NB4 (cell line): ENCODE measurements at regions not wholly inside any gene's neighbourhood (a gene's known extent, or its start where the extent isn't known, plus 50 kb on each side); places are given as distances from the start of the nearest gene placed in this dataset.

ENCODE experiments used
- DNase-seq: peaks from one replicate; pipeline ENCODE4 v3.0.0; 2010; ENCODE audit warnings: low read depth
- H3K4me3 ChIP-seq: one replicate; pipeline ENCODE4 v1.5.1; 2011; ENCODE audit warnings: mild to moderate bottlenecking, low read depth, low read length, moderate library complexity
- MYC ChIP-seq: IDR thresholded peaks from 2 replicates; pipeline ENCODE4 v1.6.1; 2011; ENCODE audit warnings: low read depth, low read length
- POLR2A ChIP-seq: IDR thresholded peaks from 2 replicates; pipeline ENCODE4 v1.6.1; 2011; ENCODE audit warnings: mild to moderate bottlenecking; ENCODE audit not compliant: insufficient read length; ENCODE audit errors: extremely low read depth
- TF ChIP-seq, protein P1 (sequence below): IDR thresholded peaks from one replicate; pipeline ENCODE4 v1.5.1; 2012; ENCODE audit warnings: low read depth, low read length
- TF ChIP-seq, protein P2 (sequence below): IDR thresholded peaks from 2 replicates; pipeline ENCODE4 v1.6.1; 2011; ENCODE audit warnings: low read depth, low read length

DNA sequence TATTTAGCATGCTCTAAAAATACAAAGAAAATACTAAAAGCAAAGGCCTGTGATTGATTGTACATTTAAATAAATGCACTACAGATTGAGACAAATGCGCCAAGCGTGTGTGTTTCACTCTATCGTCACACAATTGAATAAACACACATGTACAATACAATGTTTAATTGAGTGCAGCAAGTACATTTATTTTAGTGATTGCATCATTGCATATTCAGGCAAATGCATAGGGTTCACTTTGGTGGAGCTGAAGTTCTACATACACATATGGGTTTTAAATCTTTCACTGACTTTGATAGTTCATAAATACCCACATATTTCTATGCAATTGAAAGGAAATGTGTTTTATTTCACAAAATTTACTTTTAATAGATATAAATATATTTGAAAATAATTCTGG is 750.6 kb upstream of the MMS22L start:
- no peak overlapping the region for H3K4me3 ChIP-seq
- no peak for TF ChIP-seq MYC
- TF ChIP-seq, protein P1, sequence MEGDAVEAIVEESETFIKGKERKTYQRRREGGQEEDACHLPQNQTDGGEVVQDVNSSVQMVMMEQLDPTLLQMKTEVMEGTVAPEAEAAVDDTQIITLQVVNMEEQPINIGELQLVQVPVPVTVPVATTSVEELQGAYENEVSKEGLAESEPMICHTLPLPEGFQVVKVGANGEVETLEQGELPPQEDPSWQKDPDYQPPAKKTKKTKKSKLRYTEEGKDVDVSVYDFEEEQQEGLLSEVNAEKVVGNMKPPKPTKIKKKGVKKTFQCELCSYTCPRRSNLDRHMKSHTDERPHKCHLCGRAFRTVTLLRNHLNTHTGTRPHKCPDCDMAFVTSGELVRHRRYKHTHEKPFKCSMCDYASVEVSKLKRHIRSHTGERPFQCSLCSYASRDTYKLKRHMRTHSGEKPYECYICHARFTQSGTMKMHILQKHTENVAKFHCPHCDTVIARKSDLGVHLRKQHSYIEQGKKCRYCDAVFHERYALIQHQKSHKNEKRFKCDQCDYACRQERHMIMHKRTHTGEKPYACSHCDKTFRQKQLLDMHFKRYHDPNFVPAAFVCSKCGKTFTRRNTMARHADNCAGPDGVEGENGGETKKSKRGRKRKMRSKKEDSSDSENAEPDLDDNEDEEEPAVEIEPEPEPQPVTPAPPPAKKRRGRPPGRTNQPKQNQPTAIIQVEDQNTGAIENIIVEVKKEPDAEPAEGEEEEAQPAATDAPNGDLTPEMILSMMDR, result no peak
- TF ChIP-seq POLR2A, result no peak
- TF ChIP-seq, protein P2, sequence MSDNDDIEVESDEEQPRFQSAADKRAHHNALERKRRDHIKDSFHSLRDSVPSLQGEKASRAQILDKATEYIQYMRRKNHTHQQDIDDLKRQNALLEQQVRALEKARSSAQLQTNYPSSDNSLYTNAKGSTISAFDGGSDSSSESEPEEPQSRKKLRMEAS, result no peak
- no peak for DNase-seq

DNA sequence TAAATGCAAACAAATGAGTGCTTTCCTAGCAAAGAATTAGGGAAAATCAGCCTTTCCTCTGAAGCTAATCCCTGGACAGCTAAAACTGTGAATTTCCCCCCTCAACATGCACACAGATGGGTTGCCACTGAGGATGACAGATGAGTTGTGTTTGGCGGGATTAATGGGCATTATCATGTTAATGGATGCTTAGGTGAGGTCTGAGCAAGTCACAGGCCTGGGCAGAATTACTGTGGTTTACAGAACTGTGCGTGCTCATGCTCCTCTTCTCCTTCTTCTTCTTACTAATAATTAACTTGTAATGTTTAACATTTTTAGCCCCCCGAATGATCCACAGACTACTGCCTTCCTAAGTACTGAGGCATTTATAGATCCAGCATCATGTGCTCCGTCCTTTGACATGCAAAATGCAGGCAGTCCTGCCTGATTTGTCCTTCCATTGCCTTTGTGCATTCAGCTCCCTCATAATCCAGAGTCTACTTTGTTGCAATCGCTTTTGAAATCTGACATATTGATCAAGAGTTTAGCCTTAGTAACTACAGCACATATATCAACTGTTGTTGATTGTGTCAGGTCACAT is 753.4 kb upstream of the MMS22L start:
- no peak for DNase-seq
- TF ChIP-seq MYC (no peak), POLR2A (no peak)
- TF ChIP-seq, protein P1, result no peak
- TF ChIP-seq, protein P2, result no peak
- H3K4me3 ChIP-seq, result no peak overlapping the region

DNA sequence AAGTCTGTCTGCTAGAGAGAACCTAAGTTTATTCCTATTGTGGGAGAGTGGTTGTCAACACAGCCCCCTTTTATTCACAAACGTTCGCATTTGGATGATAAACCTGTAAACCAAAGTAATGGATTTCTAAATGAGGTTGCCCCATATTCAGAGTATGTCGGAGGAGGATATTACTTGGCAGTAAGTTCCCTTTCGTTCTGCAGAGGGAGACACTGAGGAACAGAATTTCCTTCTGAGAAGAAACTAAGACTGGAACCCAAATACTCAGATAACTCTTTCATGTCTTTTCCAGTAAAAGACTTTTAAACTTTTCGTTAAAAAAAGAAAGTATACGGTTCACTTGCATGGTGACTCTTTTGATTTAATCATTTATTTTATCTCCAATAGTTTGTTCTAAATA is 754.6 kb upstream of the MMS22L start:
- no peak for DNase-seq
- TF ChIP-seq, protein P2, result no peak
- no peak for TF ChIP-seq POLR2A
- TF ChIP-seq, protein P1, result peak; percentile 5
- no peak for TF ChIP-seq MYC
- H3K4me3 ChIP-seq, result no peak overlapping the region

DNA sequence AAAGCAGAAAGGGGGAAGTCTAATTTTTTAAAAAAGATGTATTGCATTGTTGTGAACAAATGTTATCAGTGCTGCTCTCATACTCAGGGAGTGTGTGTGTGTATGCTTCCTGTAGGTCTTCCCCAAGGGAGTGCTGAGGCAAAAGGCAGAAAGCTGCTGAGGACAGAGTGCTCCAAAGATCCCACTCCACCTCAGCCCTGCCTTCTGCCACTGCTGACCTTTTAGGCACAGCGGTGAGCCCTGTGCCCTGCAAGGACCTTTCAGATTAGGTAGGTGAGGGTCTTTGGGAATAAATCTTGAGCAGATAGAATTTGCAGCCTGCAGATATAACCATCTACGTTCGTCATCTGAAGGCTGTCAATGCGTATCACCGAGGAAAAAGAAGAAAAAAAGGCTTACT is 756.4 kb upstream of the MMS22L start:
- DNase-seq, result no peak
- no peak overlapping the region for H3K4me3 ChIP-seq
- TF ChIP-seq, protein P2, result no peak
- TF ChIP-seq, protein P1, result no peak
- no peak for TF ChIP-seq MYC
- no peak for TF ChIP-seq POLR2A

DNA sequence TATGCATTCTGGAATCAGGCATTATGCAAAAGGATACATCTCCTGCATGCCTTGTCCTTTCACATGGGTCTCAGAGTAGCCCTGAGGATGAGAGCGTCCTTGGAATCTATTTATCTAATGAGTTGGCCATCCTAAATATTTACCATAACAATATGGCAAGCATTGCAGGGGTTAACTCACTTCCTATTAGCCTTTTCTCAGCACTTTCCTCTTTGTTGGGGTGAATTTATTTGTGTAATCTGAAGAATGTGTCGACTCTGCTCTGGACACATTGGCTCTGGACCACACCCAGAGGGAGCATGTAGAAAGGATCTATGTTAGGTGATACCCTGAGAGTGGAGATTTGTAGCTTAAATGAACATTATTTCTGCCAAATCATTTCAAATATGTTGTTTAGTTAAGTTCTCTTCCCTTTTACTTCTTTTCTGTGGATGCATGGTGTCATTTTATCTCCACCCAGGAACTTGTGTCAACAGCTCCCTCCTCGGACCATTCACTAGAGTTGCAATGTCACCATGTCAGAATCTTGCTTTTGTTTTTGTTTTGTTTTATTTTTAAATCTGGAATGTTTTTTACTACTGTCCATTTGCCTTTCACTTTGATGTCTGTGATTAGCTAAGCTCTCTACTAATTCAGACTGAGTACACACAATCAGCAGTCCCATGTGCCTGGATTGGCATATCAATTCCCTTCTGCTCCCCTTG is 757.0 kb upstream of the MMS22L start:
- no peak for TF ChIP-seq POLR2A
- peak; percentile 11 for DNase-seq
- H3K4me3 ChIP-seq, result no peak overlapping the region

DNA sequence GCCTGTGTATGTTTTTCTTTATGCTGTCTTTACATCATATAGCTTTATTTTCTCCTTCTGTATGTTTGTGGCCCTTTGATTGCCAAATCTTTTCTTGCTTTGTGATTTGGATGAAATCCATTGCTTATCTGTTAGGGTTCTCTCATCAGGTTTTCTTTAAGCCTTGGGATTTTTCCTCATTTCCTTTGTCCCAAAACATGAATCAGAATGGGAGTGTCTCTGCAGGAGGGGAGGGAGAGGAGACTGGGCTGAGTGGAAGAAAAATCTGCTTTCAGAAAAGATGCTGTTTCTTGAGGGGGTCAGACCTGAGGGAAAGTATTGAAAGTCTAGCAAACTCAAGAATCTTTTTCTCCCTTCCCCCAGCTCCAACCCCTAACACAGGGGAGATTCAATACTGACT is 758.0 kb upstream of the MMS22L start:
- TF ChIP-seq, protein P2, result no peak
- TF ChIP-seq POLR2A, result no peak
- no peak for TF ChIP-seq MYC
- DNase-seq, result no peak
- H3K4me3 ChIP-seq, result no peak overlapping the region

DNA sequence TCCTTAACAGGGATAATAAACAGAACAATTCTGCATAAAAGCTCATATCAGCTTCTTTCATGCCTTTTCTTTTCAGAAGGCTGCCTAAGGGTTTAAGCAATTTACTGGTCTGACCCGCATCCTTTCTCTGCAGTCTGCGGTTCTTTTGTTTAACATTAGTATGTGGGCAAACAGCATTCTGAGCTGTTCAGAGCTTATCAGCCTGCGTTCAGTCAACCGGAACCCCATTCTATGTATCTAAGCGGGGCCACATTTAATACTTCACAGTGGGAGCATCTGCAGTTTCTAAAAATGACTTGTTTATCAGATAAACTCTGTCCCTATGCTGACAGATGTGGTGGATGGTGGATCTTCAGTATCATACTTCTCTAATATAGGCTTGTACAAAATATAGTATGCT is 758.9 kb upstream of the MMS22L start:
- DNase-seq, result no peak
- no peak overlapping the region for H3K4me3 ChIP-seq
- TF ChIP-seq, protein P2, result no peak
- TF ChIP-seq POLR2A, result no peak
